GM23338 (cell line): ENCODE measurements at regions not wholly inside any gene's neighbourhood (a gene's known extent, or its start where the extent isn't known, plus 50 kb on each side); places are given as distances from the start of the nearest gene placed in this dataset.

Experiments used
- ATAC-seq: fragments of 200-7000 bp; cut with Tn5 transposase; 3 replicates; pipeline ENCODE4 v1.9.1; 2020
- DNase-seq: peaks from one replicate; pipeline ENCODE4 v3.0.0-alpha.2; 2015; ENCODE audit warnings: low spot score
- H2AFZ ChIP-seq: fragments of 200-600 bp; sonication (generic); 2 replicates; pipeline ENCODE4 v1.8.0; 2016; ENCODE audit warnings: antibody characterized with exemption, mild to moderate bottlenecking, moderate library complexity
- H3F3A ChIP-seq: fragments of 200-600 bp; sonication (generic); replicated peaks from 2 replicates; pipeline ENCODE4 v1.8.0; 2017; ENCODE audit warnings: antibody characterized with exemption, mixed run types, low read depth
- H3K27ac ChIP-seq: fragments of 200-600 bp; sonication (generic); 2 replicates; pipeline ENCODE4 v1.6.1; 2016; ENCODE audit warnings: low read depth
- H3K27me3 ChIP-seq: fragments of 200-600 bp; sonication (generic); 2 replicates; pipeline ENCODE4 v1.8.0; 2016; ENCODE audit warnings: mild to moderate bottlenecking, mixed run types, moderate library complexity; ENCODE audit not compliant: insufficient read depth
- H3K36me3 ChIP-seq: fragments of 200-600 bp; sonication (generic); 2 replicates; pipeline ENCODE4 v1.8.0; 2016; ENCODE audit warnings: mild to moderate bottlenecking; ENCODE audit not compliant: insufficient read depth
- H3K4me1 ChIP-seq: fragments of 200-600 bp; sonication (generic); 2 replicates; pipeline ENCODE4 v1.8.0; 2016; ENCODE audit warnings: mild to moderate bottlenecking, moderate library complexity; ENCODE audit not compliant: insufficient read depth
- H3K4me2 ChIP-seq: fragments of 200-600 bp; sonication (generic); 2 replicates; pipeline ENCODE4 v1.7.1; 2017; ENCODE audit warnings: mixed run types
- H3K4me3 ChIP-seq: fragments of 200-600 bp; sonication (generic); 2 replicates; pipeline ENCODE4 v1.6.1; 2016; ENCODE audit warnings: mixed run types
- H3K79me2 ChIP-seq: fragments of 200-600 bp; sonication (generic); replicated peaks from 2 replicates; pipeline ENCODE4 v1.8.0; 2017; ENCODE audit warnings: mild to moderate bottlenecking; ENCODE audit not compliant: insufficient read depth
- H3K9me2 ChIP-seq: fragments of 200-600 bp; sonication (generic); 2 replicates; pipeline ENCODE4 v1.8.0; 2017; ENCODE audit not compliant: insufficient read depth
- H4K20me1 ChIP-seq: fragments of 200-600 bp; sonication (generic); replicated peaks from 2 replicates; pipeline ENCODE4 v1.8.0; 2017; ENCODE audit warnings: mild to moderate bottlenecking; ENCODE audit not compliant: insufficient read depth
- H3K27ac Mint-ChIP-seq: 2 replicates; pipeline ENCODE4 v1.8.0; 2020; ENCODE audit warnings: inconsistent platforms, mild to moderate bottlenecking, moderate library complexity, mixed read lengths
- H3K27me3 Mint-ChIP-seq: 3 replicates; pipeline ENCODE4 v1.8.0; 2022; ENCODE audit warnings: low read depth, mild to moderate bottlenecking, moderate library complexity, mixed read lengths, inconsistent platforms; ENCODE audit not compliant: insufficient read depth, poor library complexity
- H3K36me3 Mint-ChIP-seq: 3 replicates; pipeline ENCODE4 v1.8.0; 2021; ENCODE audit warnings: low read depth, mild to moderate bottlenecking, inconsistent platforms, moderate library complexity, mixed read lengths
- H3K4me1 Mint-ChIP-seq: 3 replicates; pipeline ENCODE4 v1.8.0; 2020; ENCODE audit warnings: mild to moderate bottlenecking, inconsistent platforms, mixed read lengths
- H3K4me3 Mint-ChIP-seq: 3 replicates; pipeline ENCODE4 v1.8.0; 2021; ENCODE audit warnings: moderate library complexity, mild to moderate bottlenecking, inconsistent platforms, mixed read lengths
- H3K9me3 Mint-ChIP-seq: 3 replicates; pipeline ENCODE4 v1.8.0; 2020; ENCODE audit warnings: moderate library complexity, mild to moderate bottlenecking, inconsistent platforms, mixed read lengths
- CREB1 ChIP-seq: fragments of 250-450 bp; sonication (Bioruptor Pico); IDR thresholded peaks from 2 replicates; pipeline ENCODE4 v1.5.0; 2020; ENCODE audit warnings: low read depth, mild to moderate bottlenecking, moderate library complexity
- ETS1 ChIP-seq: IDR thresholded peaks from 2 replicates; pipeline ENCODE4 v1.6.1; 2016; ENCODE audit warnings: antibody characterized with exemption
- EZH2 ChIP-seq: fragments of 200-600 bp; sonication (generic); IDR thresholded peaks from one replicate; pipeline ENCODE4 v1.8.0; 2017; ENCODE audit warnings: antibody characterized with exemption, mild to moderate bottlenecking, low read depth; ENCODE audit not compliant: unreplicated experiment
- EZH2phosphoT487 ChIP-seq: fragments of 200-600 bp; sonication (generic); IDR thresholded peaks from one replicate; pipeline ENCODE4 v1.8.1; 2018; ENCODE audit warnings: antibody characterized with exemption; ENCODE audit not compliant: unreplicated experiment
- JUNB ChIP-seq: IDR thresholded peaks from one replicate; pipeline ENCODE4 v1.6.1; 2016; ENCODE audit warnings: antibody characterized with exemption; ENCODE audit not compliant: unreplicated experiment
- NANOG ChIP-seq: IDR thresholded peaks from 2 replicates; pipeline ENCODE4 v1.6.1; 2016; ENCODE audit warnings: antibody characterized with exemption, borderline replicate concordance
- REST ChIP-seq: IDR thresholded peaks from one replicate; pipeline ENCODE4 v1.6.1; 2018; ENCODE audit warnings: antibody characterized with exemption; ENCODE audit not compliant: unreplicated experiment
- STAT1 ChIP-seq: IDR thresholded peaks from one replicate; pipeline ENCODE4 v1.6.1; 2016; ENCODE audit warnings: antibody characterized with exemption; ENCODE audit not compliant: unreplicated experiment
- ZNF114 ChIP-seq: fragments of 250-450 bp; sonication (Bioruptor Pico); IDR thresholded peaks from 2 replicates; pipeline ENCODE4 v1.5.0; 2020; ENCODE audit warnings: mild to moderate bottlenecking, moderate library complexity
- ZNF331 ChIP-seq: fragments of 250-450 bp; sonication (Bioruptor Pico); IDR thresholded peaks from 2 replicates; pipeline ENCODE4 v1.5.0; 2020; ENCODE audit warnings: low read depth, mild to moderate bottlenecking, moderate library complexity
- ZNF462 ChIP-seq: fragments of 250-450 bp; sonication (Bioruptor Pico); IDR thresholded peaks from 2 replicates; pipeline ENCODE4 v1.5.0; 2020; ENCODE audit warnings: mild to moderate bottlenecking, moderate library complexity

GRCh38 chr6:23306251-23306950 is 737.0 kb downstream of the HDGFL1 start:
- no peak for TF ChIP-seq EZH2phosphoT487
- Histone ChIP-seq H4K20me1 (no peaks in the 10 kb centered on the region), H3K27ac (no peak overlapping the region), H3K79me2 (no peaks in the 10 kb centered on the region), H3K36me3 (no peaks in the 10 kb centered on the region), H3F3A (no peaks in the 10 kb centered on the region), H3K4me2 (no peak overlapping the region), H3K9me2 (0 out of 2 replicates have a peak, but pooled peaks cover 9% of the 10 kb centered on the region), H3K4me1 (no peaks in the 10 kb centered on the region), H3K27me3 (no peaks in the 10 kb centered on the region), H2AFZ (no peak overlapping the region), H3K4me3 (no peak overlapping the region)
- H3K36me3 Mint-ChIP-seq: peaks cover 2% of the 10 kb centered on the region; the same call in 1 of the 3 replicates
- H3K27ac Mint-ChIP-seq: no peak overlapping the region
- H3K9me3 Mint-ChIP-seq: peaks cover 3% of the 10 kb centered on the region
- H3K27me3 Mint-ChIP-seq: no peaks in the 10 kb centered on the region
- H3K4me1 Mint-ChIP-seq: no peaks in the 10 kb centered on the region
- DNase-seq (no peak), ATAC-seq (no peak)
- no peak overlapping the region for H3K4me3 Mint-ChIP-seq

DNA sequence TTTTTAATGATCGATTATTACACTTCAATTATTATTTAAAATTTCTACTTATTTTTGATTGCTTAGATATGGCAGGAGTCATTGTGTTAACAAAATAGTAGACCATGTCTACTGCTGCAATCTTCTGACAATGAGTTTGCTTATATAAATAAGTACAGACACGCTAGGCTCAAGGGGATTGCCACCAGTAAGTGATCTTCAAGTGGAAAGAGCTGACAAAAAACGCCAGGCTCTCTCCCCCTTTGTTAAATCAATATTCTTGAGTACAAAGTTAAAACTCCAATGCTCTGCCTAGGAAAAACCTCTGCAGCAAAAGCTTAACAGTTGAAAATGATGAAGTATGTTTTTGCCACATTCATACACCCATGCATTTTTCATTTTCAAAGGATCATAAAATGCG is 738.1 kb downstream of the HDGFL1 start:
- Mint-ChIP-seq H3K27me3 (no peaks in the 10 kb centered on the region), H3K27ac (no peak overlapping the region), H3K4me1 (no peaks in the 10 kb centered on the region), H3K9me3 (no peaks in the 10 kb centered on the region), H3K4me3 (no peak overlapping the region), H3K36me3 (no peaks in the 10 kb centered on the region)
- ATAC-seq (no peak), DNase-seq (no peak)
- no peak overlapping the region for H3K4me2 ChIP-seq
- H3K79me2 ChIP-seq: no peaks in the 10 kb centered on the region
- no peak overlapping the region for H3K4me3 ChIP-seq
- no peaks in the 10 kb centered on the region for H3F3A ChIP-seq
- no peak overlapping the region for H3K27ac ChIP-seq
- H3K9me2 ChIP-seq: 0 out of 2 replicates have a peak, but pooled peaks cover 9% of the 10 kb centered on the region
- H4K20me1 ChIP-seq: no peaks in the 10 kb centered on the region
- H3K36me3 ChIP-seq: no peaks in the 10 kb centered on the region
- H3K27me3 ChIP-seq: no peaks in the 10 kb centered on the region
- H2AFZ ChIP-seq: no peak overlapping the region
- no peaks in the 10 kb centered on the region for H3K4me1 ChIP-seq
- TF ChIP-seq REST (no peak), ZNF462 (CRISPR knock-in tag) (no peak), EZH2 (no peak), NANOG (no peak), JUNB (no peak), ETS1 (no peak), CREB1 (CRISPR knock-in tag) (no peak), ZNF331 (CRISPR knock-in tag) (no peak), EZH2phosphoT487 (no peak), ZNF114 (CRISPR knock-in tag) (no peak), STAT1 (no peak)
